ENCODE measurements at regions not wholly inside any gene's neighbourhood (a gene's known extent, or its start where the extent isn't known, plus 50 kb on each side); places are given as distances from the start of the nearest gene placed in this dataset.

GRCh38 chrX:69285401-69285877 lies 120.2 kb upstream of the PJA1 start:
- TF ChIP-seq CTCF (IDR thresholded peaks at IDR 0.05; ENCODE audit: low read depth, low read length, missing control alignments), result no peak
- peak overlapping the region; percentile 27 for H3K4me3 ChIP-seq (replicated peaks; ENCODE audit: low read depth, low read length)
- no peak for DNase-seq (ENCODE audit: extremely low read depth, low read depth)

- DNase-seq (ENCODE audit: extremely low read depth, low read depth), result no peak
- no peak overlapping the region for H3K4me3 ChIP-seq (replicated peaks; ENCODE audit: low read depth, low read length)
- TF ChIP-seq CTCF (IDR thresholded peaks at IDR 0.05; ENCODE audit: low read depth, low read length, missing control alignments), result no peak
These were observed 119.2 kb upstream of the PJA1 start for GRCh38 chrX:69284491-69284890.

GRCh38 chrX:69282893-69283690 lies 117.8 kb upstream of the PJA1 start:
- H3K4me3 ChIP-seq (replicated peaks; ENCODE audit: low read depth, low read length), result no peak overlapping the region
- no peak for DNase-seq (ENCODE audit: extremely low read depth, low read depth)
- TF ChIP-seq CTCF (IDR thresholded peaks at IDR 0.05; ENCODE audit: low read depth, low read length, missing control alignments), result no peak

- TF ChIP-seq CTCF (IDR thresholded peaks at IDR 0.05; ENCODE audit: low read depth, low read length, missing control alignments), result no peak
- no peak for DNase-seq (ENCODE audit: extremely low read depth, low read depth)
These were observed 115.7 kb upstream of the PJA1 start for GRCh38 chrX:69280933-69281332.

GRCh38 chrX:69279234-69279633 lies 114.0 kb upstream of the PJA1 start:
- DNase-seq (ENCODE audit: extremely low read depth, low read depth), result no peak
- no peak for TF ChIP-seq CTCF (IDR thresholded peaks at IDR 0.05; ENCODE audit: low read depth, low read length, missing control alignments)
- H3K4me3 ChIP-seq (replicated peaks; ENCODE audit: low read depth, low read length), result no peak overlapping the region

More at GRCh38 chrX:69280933-69281332, 115.7 kb upstream of the PJA1 start:
- no peak overlapping the region for H3K4me3 ChIP-seq (replicated peaks; ENCODE audit: low read depth, low read length)

GRCh38 chrX:69278031-69278687 lies 112.9 kb upstream of the PJA1 start:
- DNase-seq (ENCODE audit: extremely low read depth, low read depth), result no peak
- H3K4me3 ChIP-seq (replicated peaks; ENCODE audit: low read depth, low read length), result no peak overlapping the region
- TF ChIP-seq CTCF (IDR thresholded peaks at IDR 0.05; ENCODE audit: low read depth, low read length, missing control alignments), result no peak

All from HFF-Myc (cell line).